ENCODE measurements at regions not wholly inside any gene's neighbourhood (a gene's known extent, or its start where the extent isn't known, plus 50 kb on each side); places are given as distances from the start of the nearest gene placed in this dataset.
A peak's percentile ranks its signal among the peaks of the same experiment; 100 is the strongest.

DNA sequence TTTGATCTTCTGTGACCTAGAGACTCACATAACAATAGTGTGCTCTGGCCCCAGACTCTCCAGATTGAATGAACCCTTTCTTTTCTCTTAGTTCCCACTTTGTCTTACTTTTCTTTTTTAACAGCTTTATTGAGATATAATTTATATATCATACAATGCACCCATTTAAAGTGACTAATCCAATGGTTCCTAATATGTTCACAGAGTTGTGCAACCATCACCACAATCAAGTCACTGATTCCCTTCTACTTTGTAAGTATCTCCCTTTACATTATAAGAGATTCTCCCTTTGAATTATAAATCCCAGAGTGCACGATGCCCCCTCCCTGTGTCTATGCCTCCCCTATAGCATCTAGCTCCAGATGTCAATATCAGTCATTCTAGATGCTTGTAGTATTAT is 172.4 kb downstream of the HINT1 start:
- H3K79me2 ChIP-seq: no peaks in the 10 kb centered on the region
- DNase-seq (ENCODE audit: low spot score): no peak
- H4K20me1 ChIP-seq (ENCODE audit: insufficient read depth, poor library complexity, severe bottlenecking): no peaks in the 10 kb centered on the region
- H3K9me2 ChIP-seq (replicated peaks; ENCODE audit: insufficient read depth): no peaks in the 10 kb centered on the region
- H3K27ac ChIP-seq: peak overlapping the region; percentile 55
- H3K36me3 ChIP-seq (replicated peaks; ENCODE audit: insufficient read depth, low read depth): no peaks in the 10 kb centered on the region
- H3K27me3 ChIP-seq: no peaks in the 10 kb centered on the region
- H2AFZ ChIP-seq: no peak overlapping the region
- no peaks in the 10 kb centered on the region for H3K9me3 ChIP-seq (ENCODE audit: low read depth)
- 0% methylated on average over 1 of the region's 1 CpG for WGBS (ENCODE audit: low lambda C conversion rate, missing lambda C conversion rate)
- H3K4me2 ChIP-seq: no peak overlapping the region
- no peak overlapping the region for H3K4me3 ChIP-seq
- peaks cover 4% of the 10 kb centered on the region for H3K4me1 ChIP-seq (ENCODE audit: insufficient read depth)
- TF ChIP-seq EZH2 (IDR thresholded peaks at IDR 0.05; ENCODE audit: borderline replicate concordance): no peak
- TF ChIP-seq EZH2phosphoT487 (IDR thresholded peaks at IDR 0.05; ENCODE audit: low read depth, severe bottlenecking, unreplicated experiment): no peak
- no peak for TF ChIP-seq CTCF (IDR thresholded peaks at IDR 0.05; ENCODE audit: poor library complexity)

GRCh38 chr5:130992095-130992494 is 173.0 kb downstream of the HINT1 start:
- H3K9me3 ChIP-seq (ENCODE audit: low read depth): no peaks in the 10 kb centered on the region
- peak; percentile 62 for DNase-seq (ENCODE audit: low spot score)
- no peaks in the 10 kb centered on the region for H3K9me2 ChIP-seq (replicated peaks; ENCODE audit: insufficient read depth)
- H3K79me2 ChIP-seq: no peaks in the 10 kb centered on the region
- TF ChIP-seq EZH2phosphoT487 (IDR thresholded peaks at IDR 0.05; ENCODE audit: low read depth, severe bottlenecking, unreplicated experiment): no peak
- no peak for TF ChIP-seq EZH2 (IDR thresholded peaks at IDR 0.05; ENCODE audit: borderline replicate concordance)
- TF ChIP-seq CTCF (IDR thresholded peaks at IDR 0.05; ENCODE audit: poor library complexity): no peak
- H3K36me3 ChIP-seq (replicated peaks; ENCODE audit: insufficient read depth, low read depth): no peaks in the 10 kb centered on the region
- no peaks in the 10 kb centered on the region for H3K27me3 ChIP-seq
- H4K20me1 ChIP-seq (ENCODE audit: insufficient read depth, poor library complexity, severe bottlenecking): no peaks in the 10 kb centered on the region
- peak overlapping the region; percentile 55 for H3K27ac ChIP-seq
- peaks cover 4% of the 10 kb centered on the region for H3K4me1 ChIP-seq (ENCODE audit: insufficient read depth)
- H2AFZ ChIP-seq: no peak overlapping the region
- H3K4me3 ChIP-seq: no peak overlapping the region
- H3K4me2 ChIP-seq: no peak overlapping the region
- WGBS (ENCODE audit: low lambda C conversion rate, missing lambda C conversion rate): 20% methylated on average over 4 of the region's 4 CpGs

GRCh38 chr5:130985776-130986175 is 179.3 kb downstream of the HINT1 start:
- Histone ChIP-seq H3K4me1 (ENCODE audit: insufficient read depth) (peaks cover 4% of the 10 kb centered on the region), H3K79me2 (no peaks in the 10 kb centered on the region), H3K27me3 (no peaks in the 10 kb centered on the region), H3K9me3 (ENCODE audit: low read depth) (no peaks in the 10 kb centered on the region), H4K20me1 (ENCODE audit: insufficient read depth, poor library complexity, severe bottlenecking) (no peaks in the 10 kb centered on the region), H3K36me3 (replicated peaks; ENCODE audit: insufficient read depth, low read depth) (no peaks in the 10 kb centered on the region), H3K27ac (no peak overlapping the region), H3K4me2 (no peak overlapping the region), H3K9me2 (replicated peaks; ENCODE audit: insufficient read depth) (no peaks in the 10 kb centered on the region), H2AFZ (no peak overlapping the region), H3K4me3 (no peak overlapping the region)
- TF ChIP-seq EZH2 (IDR thresholded peaks at IDR 0.05; ENCODE audit: borderline replicate concordance): no peak
- no peak for TF ChIP-seq EZH2phosphoT487 (IDR thresholded peaks at IDR 0.05; ENCODE audit: low read depth, severe bottlenecking, unreplicated experiment)
- TF ChIP-seq CTCF (IDR thresholded peaks at IDR 0.05; ENCODE audit: poor library complexity): no peak
- WGBS (ENCODE audit: low lambda C conversion rate, missing lambda C conversion rate): 52% methylated on average over 2 of the region's 2 CpGs
- DNase-seq (ENCODE audit: low spot score): no peak

DNA sequence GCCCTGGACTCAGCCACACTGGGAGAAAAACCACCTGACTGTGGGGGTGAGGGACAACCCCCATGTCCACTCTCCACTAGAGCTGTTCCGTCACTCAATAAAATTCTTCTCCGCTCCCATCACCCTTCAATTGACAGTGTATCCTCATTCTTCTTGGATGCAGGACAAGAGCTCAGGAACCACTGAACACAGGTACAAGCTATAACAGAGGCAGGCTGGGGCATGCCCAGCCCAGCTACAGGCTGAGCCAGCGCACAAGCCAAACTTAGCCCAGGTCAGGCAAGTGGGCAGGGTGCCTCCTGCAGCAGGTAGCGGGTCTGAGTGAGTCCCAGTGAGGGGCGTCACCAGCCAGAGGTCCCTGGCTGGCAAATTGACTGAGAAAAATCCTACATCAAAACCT is 183.4 kb downstream of the HINT1 start:
- H3K79me2 ChIP-seq: no peaks in the 10 kb centered on the region
- no peaks in the 10 kb centered on the region for H3K9me2 ChIP-seq (replicated peaks; ENCODE audit: insufficient read depth)
- H3K4me3 ChIP-seq: no peak overlapping the region
- 95% methylated on average over 5 of the region's 5 CpGs for WGBS (ENCODE audit: low lambda C conversion rate, missing lambda C conversion rate)
- H3K27me3 ChIP-seq: no peaks in the 10 kb centered on the region
- no peak for DNase-seq (ENCODE audit: low spot score)
- H3K4me1 ChIP-seq (ENCODE audit: insufficient read depth): peaks cover 4% of the 10 kb centered on the region
- no peak overlapping the region for H3K4me2 ChIP-seq
- H3K36me3 ChIP-seq (replicated peaks; ENCODE audit: insufficient read depth, low read depth): no peaks in the 10 kb centered on the region
- H4K20me1 ChIP-seq (ENCODE audit: insufficient read depth, poor library complexity, severe bottlenecking): no peaks in the 10 kb centered on the region
- TF ChIP-seq CTCF (IDR thresholded peaks at IDR 0.05; ENCODE audit: poor library complexity): no peak
- TF ChIP-seq EZH2 (IDR thresholded peaks at IDR 0.05; ENCODE audit: borderline replicate concordance): no peak
- no peak for TF ChIP-seq EZH2phosphoT487 (IDR thresholded peaks at IDR 0.05; ENCODE audit: low read depth, severe bottlenecking, unreplicated experiment)
- no peak overlapping the region for H3K27ac ChIP-seq
- H2AFZ ChIP-seq: no peak overlapping the region
- H3K9me3 ChIP-seq (ENCODE audit: low read depth): no peaks in the 10 kb centered on the region

Data from hepatocyte (in vitro differentiated cells).